ENCODE measurements at regions not wholly inside any gene's neighbourhood (a gene's known extent, or its start where the extent isn't known, plus 50 kb on each side); places are given as distances from the start of the nearest gene placed in this dataset.

DNA sequence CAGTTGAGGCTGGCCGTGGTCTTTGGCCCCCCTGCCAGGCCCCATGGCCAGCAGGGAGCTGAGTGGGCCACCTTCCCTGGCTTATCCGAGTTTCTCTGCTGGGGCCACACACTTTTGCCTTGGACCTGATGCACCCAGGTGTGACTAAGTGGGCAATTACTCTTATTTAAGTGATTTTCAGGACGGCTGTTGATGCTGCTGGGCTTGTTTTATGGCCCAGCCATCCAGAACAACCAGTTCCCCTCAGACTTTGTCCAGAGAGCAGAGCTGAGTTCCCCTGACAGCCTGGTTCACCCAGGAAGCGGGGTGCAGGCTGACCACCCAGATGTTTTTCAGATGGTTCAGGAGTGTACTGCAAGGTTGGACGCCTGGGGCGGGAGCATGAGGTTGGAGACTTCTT is 68.8 kb downstream of the GLI2 start:
- TF ChIP-seq POLR2A (IDR thresholded peaks at IDR 0.05; ENCODE audit: low read length), result no peak
- TF ChIP-seq GATA1 (IDR thresholded peaks at IDR 0.05; ENCODE audit: low read depth, low read length), result no peak

Data from erythroblast (primary cell).